Keratinocyte (primary cell): ENCODE measurements at regions not wholly inside any gene's neighbourhood (a gene's known extent, or its start where the extent isn't known, plus 50 kb on each side); places are given as distances from the start of the nearest gene placed in this dataset.

Experiments used
- DNase-seq: peaks from one replicate; pipeline ENCODE4 v3.0.0-alpha.2; 2011; ENCODE audit warnings: low read depth, missing footprints, low spot score
- FAIRE-seq: peaks from 2 replicates; lab custom pipeline; 2011; peaks lifted over from hg19 to GRCh38; lab: Jason Lieb, UNC
- H2AFZ ChIP-seq: 2 replicates; pipeline ENCODE4 v1.6.0; 2012; ENCODE audit warnings: low read length, control low read depth, inconsistent platforms; ENCODE audit not compliant: control insufficient read depth
- H3K27ac ChIP-seq: 2 replicates; pipeline ENCODE4 v1.5.1; 2011; ENCODE audit warnings: low read length; ENCODE audit not compliant: control insufficient read depth, insufficient read depth
- H3K27me3 ChIP-seq: 3 replicates; pipeline ENCODE4 v1.6.0; 2011; ENCODE audit warnings: low read length; ENCODE audit not compliant: control insufficient read depth, insufficient read depth; ENCODE audit errors: extremely low read depth
- H3K36me3 ChIP-seq, 2 experiments: 2 replicates in 1 of 2; 3 replicates in 1 of 2; pipeline ENCODE4 v1.5.1; 2011; ENCODE audit warnings: low read length in 2 of 2, mild to moderate bottlenecking in 1 of 2; ENCODE audit not compliant: control insufficient read depth in 2 of 2, insufficient read depth in 2 of 2; ENCODE audit errors: extremely low read depth in 1 of 2
- H3K4me1 ChIP-seq: 3 replicates; pipeline ENCODE4 v1.5.1; 2011; ENCODE audit warnings: low read length; ENCODE audit not compliant: control insufficient read depth, insufficient read depth; ENCODE audit errors: extremely low read depth
- H3K4me2 ChIP-seq: 3 replicates; pipeline ENCODE4 v1.6.0; 2011; ENCODE audit warnings: low read depth, low read length; ENCODE audit not compliant: control insufficient read depth, insufficient read depth; ENCODE audit errors: extremely low read depth
- H3K4me3 ChIP-seq, 3 experiments: fragments of 200-600 bp in 1 of 3; sonication (generic) in 1 of 3; 2 replicates in 2 of 3; 3 replicates in 1 of 3; pipeline ENCODE4 v1.5.1; 2011 to 2016; ENCODE audit warnings: low read length in 3 of 3, mild to moderate bottlenecking in 3 of 3, control low read depth in 2 of 3, inconsistent platforms in 1 of 3, low read depth in 1 of 3, mixed read lengths in 1 of 3, mixed run types in 1 of 3, moderate library complexity in 1 of 3; ENCODE audit not compliant: control insufficient read depth in 2 of 3, insufficient read depth in 2 of 3; ENCODE audit errors: extremely low read depth in 1 of 3
- H3K79me2 ChIP-seq: 2 replicates; pipeline ENCODE4 v1.6.0; 2012; ENCODE audit warnings: low read length; ENCODE audit not compliant: control insufficient read depth, insufficient read depth
- H3K9ac ChIP-seq: 3 replicates; pipeline ENCODE4 v1.6.0; 2011; ENCODE audit warnings: low read length; ENCODE audit not compliant: control insufficient read depth, insufficient read depth; ENCODE audit errors: extremely low read depth
- H3K9me1 ChIP-seq: 3 replicates; pipeline ENCODE4 v1.6.0; 2011; ENCODE audit warnings: low read length; ENCODE audit not compliant: control insufficient read depth, insufficient read depth; ENCODE audit errors: extremely low read depth
- H3K9me3 ChIP-seq: 2 replicates; pipeline ENCODE4 v1.5.1; 2012; ENCODE audit warnings: low read depth, low read length; ENCODE audit not compliant: control insufficient read depth
- H4K20me1 ChIP-seq: 3 replicates; pipeline ENCODE4 v1.6.0; 2011; ENCODE audit warnings: low read length; ENCODE audit not compliant: control insufficient read depth, insufficient read depth; ENCODE audit errors: extremely low read depth
- CTCF ChIP-seq, 3 experiments: IDR thresholded peaks in 1 of 3; conservative IDR thresholded peaks in 1 of 3; optimal IDR thresholded peaks in 1 of 3; 2 replicates in 2 of 3; 3 replicates in 1 of 3; pipeline versions ENCODE3 to v1.5.1; 2011; ENCODE audit warnings: low read length in 3 of 3, mild to moderate bottlenecking in 3 of 3, moderate library complexity in 2 of 3, control low read depth in 1 of 3, inconsistent platforms in 1 of 3; ENCODE audit not compliant: insufficient read depth in 2 of 3; ENCODE audit errors: extremely low read depth in 1 of 3
- EZH2 ChIP-seq: IDR thresholded peaks from one replicate; pipeline ENCODE4 v1.6.1; 2012; ENCODE audit warnings: inconsistent platforms, mild to moderate bottlenecking, low read length, moderate library complexity
- dilution Hi-C: fragments of 300-500 bp; cut with MboI; formaldehyde crosslinking; loops from one replicate; pipeline ENCODE4 v1.7.0; 2020; ENCODE audit warnings: low sequenced_read_pairs; ENCODE audit not compliant: extremely low pct_ligation_motif_present

- Histone ChIP-seq H2AFZ (no peak overlapping the region), H3K36me3 (no peaks in the 10 kb centered on the region), H3K9me3 (no peaks in the 10 kb centered on the region), H3K9me1 (no peaks in the 10 kb centered on the region), H4K20me1 (no peaks in the 10 kb centered on the region), H3K27ac (no peak overlapping the region), H3K9ac (no peak overlapping the region), H3K79me2 (no peaks in the 10 kb centered on the region), H3K27me3 (no peaks in the 10 kb centered on the region), H3K4me3 (no peak overlapping the region), H3K4me2 (no peak overlapping the region), H3K4me1 (no peaks in the 10 kb centered on the region)
- TF ChIP-seq CTCF (optimal IDR thresholded peaks at IDR 0.05 in 1 of 3, IDR thresholded peaks at IDR 0.05 in 1 of 3, conservative IDR thresholded peaks at IDR 0.05 in 1 of 3; ENCODE audit: extremely low read depth in 1 of 3, insufficient read depth in 2 of 3, low read length in 3 of 3) (no peak), EZH2 (no peak)
- dilution Hi-C loops, result no loop called here
- DNase-seq (no peak), FAIRE-seq (no peak)
Observed at GRCh38 chr4:157775971-157776370, 396.9 kb downstream of the GASK1B start.

GRCh38 chr4:157772907-157773306 lies 399.9 kb downstream of the GASK1B start:
- Histone ChIP-seq H4K20me1 (no peaks in the 10 kb centered on the region), H2AFZ (no peak overlapping the region), H3K9ac (no peak overlapping the region), H3K4me2 (no peak overlapping the region), H3K4me1 (no peaks in the 10 kb centered on the region), H3K9me3 (no peaks in the 10 kb centered on the region), H3K4me3 (no peak overlapping the region), H3K79me2 (no peaks in the 10 kb centered on the region), H3K27ac (no peak overlapping the region), H3K9me1 (no peaks in the 10 kb centered on the region), H3K27me3 (no peaks in the 10 kb centered on the region), H3K36me3 (no peaks in the 10 kb centered on the region)
- no peak for TF ChIP-seq EZH2
- TF ChIP-seq CTCF (optimal IDR thresholded peaks at IDR 0.05 in 1 of 3, IDR thresholded peaks at IDR 0.05 in 1 of 3, conservative IDR thresholded peaks at IDR 0.05 in 1 of 3; ENCODE audit: extremely low read depth in 1 of 3, insufficient read depth in 2 of 3, low read length in 3 of 3), result no peak
- dilution Hi-C loops, result no loop called here
- DNase-seq (no peak), FAIRE-seq (no peak)
